Vagina (tissue), 2 donors: ENCODE measurements at regions not wholly inside any gene's neighbourhood (a gene's known extent, or its start where the extent isn't known, plus 50 kb on each side); places are given as distances from the start of the nearest gene placed in this dataset.

Experiments used
- DNase-seq, 2 donors: peaks; one replicate each; pipeline ENCODE4 v3.0.0-alpha.2; 2017; ENCODE audit errors: extremely low spot score in 2 of 2
- H3K27ac ChIP-seq: fragments of 200-600 bp; sonication (generic); one replicate; pipeline ENCODE4 v1.5.1; 2019
- H3K27me3 ChIP-seq: fragments of 200-600 bp; sonication (generic); one replicate; pipeline ENCODE4 v1.5.1; 2019
- H3K36me3 ChIP-seq, 2 donors: fragments of 200-600 bp; sonication (generic); one replicate each; pipeline ENCODE4 v1.5.1; 2017 to 2019
- H3K4me1 ChIP-seq: fragments of 200-600 bp; sonication (generic); one replicate; pipeline ENCODE4 v1.5.1; 2019
- H3K4me3 ChIP-seq, 2 donors: fragments of 200-600 bp; sonication (generic); 1 replicate in 1 of 2; 2 replicates in 1 of 2; pipeline ENCODE4 v1.5.1; 2016 to 2019
- H3K9me3 ChIP-seq: fragments of 200-600 bp; sonication (generic); one replicate; pipeline ENCODE4 v1.5.1; 2019
- CTCF ChIP-seq, 3 experiments: fragments of 450-650 bp in 2 of 3; fragments of 200-600 bp in 1 of 3; sonication (generic) in 1 of 3; IDR thresholded peaks; one replicate each; pipeline ENCODE4 v1.5.1; 2017 to 2019; ENCODE audit warnings: antibody characterized with exemption in 3 of 3, mild to moderate bottlenecking in 2 of 3, moderate library complexity in 2 of 3
- POLR2A ChIP-seq, 2 donors: fragments of 450-650 bp; IDR thresholded peaks; one replicate each; pipeline ENCODE4 v1.6.1; 2017; ENCODE audit warnings: antibody characterized with exemption in 2 of 2, mild to moderate bottlenecking in 2 of 2, moderate library complexity in 2 of 2
- POLR2AphosphoS5 ChIP-seq, 2 donors: sonication (generic); formaldehyde crosslinking; IDR thresholded peaks; one replicate each; pipeline ENCODE4 v1.9.0; 2017; ENCODE audit warnings: antibody characterized with exemption in 2 of 2, mild to moderate bottlenecking in 2 of 2, low read depth in 1 of 2; ENCODE audit not compliant: insufficient read depth in 1 of 2
- intact Hi-C: fragments of 100-400 bp; cut with DNase I; formaldehyde crosslinking; loops from one replicate; pipeline ENCODE4 v1.15.1; 2023

DNA sequence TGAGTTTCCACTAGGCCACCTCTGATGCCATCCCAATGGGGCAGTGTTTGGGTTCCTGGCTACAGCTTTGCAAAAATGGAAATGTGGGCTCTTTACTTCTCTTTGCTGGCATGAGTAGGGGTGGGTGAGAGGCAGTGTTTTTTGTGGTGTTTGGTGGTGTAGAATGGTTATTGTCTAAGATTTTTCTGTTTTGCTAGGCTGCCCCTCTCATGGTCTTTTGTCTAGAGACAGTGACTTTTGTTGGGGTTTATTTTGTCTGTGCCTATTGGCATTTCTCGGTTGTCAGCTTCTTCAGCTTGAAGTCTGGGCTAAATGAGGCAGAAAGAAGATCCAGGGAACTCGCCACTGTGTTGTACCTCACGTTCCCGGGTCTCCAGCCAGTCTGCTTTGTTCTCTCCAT is 112.1 kb downstream of the CENPF start:
- intact Hi-C loops = no loop called here
- no peaks in the 10 kb centered on the region for H3K27me3 ChIP-seq
- DNase-seq = no peak

DNA sequence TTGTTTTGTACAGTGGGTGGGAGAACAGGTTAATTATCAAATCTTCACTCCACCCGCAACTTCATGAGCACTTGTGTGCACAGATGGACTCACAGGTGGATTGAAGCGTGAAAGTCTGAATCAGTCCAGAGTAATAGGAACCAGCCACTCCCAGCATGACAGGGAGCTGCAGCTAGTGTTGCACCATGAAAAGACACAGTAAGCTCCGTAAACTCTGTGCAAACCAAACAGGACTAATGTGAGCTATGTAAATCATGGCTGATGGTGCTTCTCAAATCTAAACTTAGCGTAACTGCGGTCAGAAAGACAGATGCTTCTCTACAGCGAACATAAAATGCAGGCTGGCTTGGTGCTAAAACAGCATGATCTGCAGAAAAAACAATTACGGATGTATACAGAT is 114.4 kb downstream of the CENPF start:
- no peaks in the 10 kb centered on the region for H3K36me3 ChIP-seq
- TF ChIP-seq CTCF (IDR thresholded peaks at IDR 0.05) = no peak
- TF ChIP-seq POLR2AphosphoS5 (IDR thresholded peaks at IDR 0.05; ENCODE audit: insufficient read depth in 1 of 2, low read depth in 1 of 2) = no peak
- TF ChIP-seq POLR2A (IDR thresholded peaks at IDR 0.05) = no peak
- H3K9me3 ChIP-seq = no peaks in the 10 kb centered on the region
- H3K4me3 ChIP-seq = no peak overlapping the region
- no peak overlapping the region for H3K27ac ChIP-seq
- no peaks in the 10 kb centered on the region for H3K4me1 ChIP-seq
- H3K27me3 ChIP-seq = no peaks in the 10 kb centered on the region
- intact Hi-C loops = no loop called here
- no peak for DNase-seq

More for the DNA sequence above, 112.1 kb downstream of the CENPF start:
- Histone ChIP-seq H3K9me3 (no peaks in the 10 kb centered on the region), H3K4me1 (no peaks in the 10 kb centered on the region), H3K36me3 (no peaks in the 10 kb centered on the region), H3K27ac (no peak overlapping the region), H3K4me3 (no peak overlapping the region)
- TF ChIP-seq POLR2A (IDR thresholded peaks at IDR 0.05) (no peak), CTCF (IDR thresholded peaks at IDR 0.05) (no peak), POLR2AphosphoS5 (IDR thresholded peaks at IDR 0.05; ENCODE audit: insufficient read depth in 1 of 2, low read depth in 1 of 2) (no peak)

DNA sequence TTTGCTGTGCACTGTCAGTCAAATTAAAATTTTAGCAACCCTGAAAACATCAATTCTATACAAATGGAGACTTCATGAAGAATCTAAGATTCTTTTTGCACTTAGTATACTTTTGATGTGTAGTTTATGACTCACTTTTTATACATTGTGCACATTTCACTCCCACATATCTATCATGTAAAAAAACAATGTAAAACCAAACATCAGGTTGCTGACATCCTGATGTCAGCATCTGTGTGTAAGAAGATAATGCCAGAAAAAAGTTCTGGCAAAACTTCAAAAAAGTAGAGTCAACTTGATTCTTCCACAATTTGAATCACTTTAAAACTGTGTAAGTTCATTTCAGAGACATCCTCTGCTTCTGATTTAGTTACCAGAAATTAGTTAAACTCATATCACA is 115.7 kb downstream of the CENPF start:
- TF ChIP-seq CTCF (IDR thresholded peaks at IDR 0.05) (no peak), POLR2A (IDR thresholded peaks at IDR 0.05) (no peak), POLR2AphosphoS5 (IDR thresholded peaks at IDR 0.05; ENCODE audit: insufficient read depth in 1 of 2, low read depth in 1 of 2) (no peak)
- no peaks in the 10 kb centered on the region for H3K27me3 ChIP-seq
- no peaks in the 10 kb centered on the region for H3K9me3 ChIP-seq
- H3K4me1 ChIP-seq = no peaks in the 10 kb centered on the region
- no peak overlapping the region for H3K27ac ChIP-seq
- H3K4me3 ChIP-seq = no peak overlapping the region
- intact Hi-C loops = no loop called here
- no peaks in the 10 kb centered on the region for H3K36me3 ChIP-seq
- DNase-seq = no peak

DNA sequence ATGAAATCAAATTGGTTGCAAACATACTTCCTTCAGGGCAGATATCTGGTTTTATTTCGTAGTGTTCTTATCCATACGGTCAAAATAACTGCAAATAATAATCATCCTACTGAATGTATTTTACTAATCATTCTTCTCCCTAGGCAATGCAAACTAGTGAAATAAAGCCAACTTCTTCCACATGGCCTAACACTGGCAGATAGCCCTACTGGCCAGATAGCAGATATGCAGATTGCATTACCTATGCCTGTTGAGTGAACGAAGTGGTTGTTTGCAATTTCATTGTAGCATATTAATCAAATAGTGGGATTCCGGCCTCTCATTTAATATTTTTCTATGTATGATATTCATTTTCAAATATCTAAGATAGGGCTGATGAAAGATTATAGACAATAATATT is 116.2 kb downstream of the CENPF start:
- Histone ChIP-seq H3K9me3 (no peaks in the 10 kb centered on the region), H3K4me1 (no peaks in the 10 kb centered on the region), H3K27me3 (no peaks in the 10 kb centered on the region), H3K4me3 (no peak overlapping the region), H3K27ac (no peak overlapping the region), H3K36me3 (no peaks in the 10 kb centered on the region)
- intact Hi-C loops = no loop called here
- no peak for DNase-seq
- TF ChIP-seq CTCF (IDR thresholded peaks at IDR 0.05) (no peak), POLR2AphosphoS5 (IDR thresholded peaks at IDR 0.05; ENCODE audit: insufficient read depth in 1 of 2, low read depth in 1 of 2) (no peak), POLR2A (IDR thresholded peaks at IDR 0.05) (no peak)

- H3K27ac ChIP-seq = no peak overlapping the region
- H3K4me1 ChIP-seq = no peaks in the 10 kb centered on the region
- no peak for DNase-seq
- no peak overlapping the region for H3K4me3 ChIP-seq
- no peaks in the 10 kb centered on the region for H3K9me3 ChIP-seq
- intact Hi-C loops = no loop called here
- H3K27me3 ChIP-seq = no peaks in the 10 kb centered on the region
- no peak for TF ChIP-seq CTCF (IDR thresholded peaks at IDR 0.05)
- TF ChIP-seq POLR2AphosphoS5 (IDR thresholded peaks at IDR 0.05; ENCODE audit: insufficient read depth in 1 of 2, low read depth in 1 of 2) = no peak
- no peak for TF ChIP-seq POLR2A (IDR thresholded peaks at IDR 0.05)
- H3K36me3 ChIP-seq = no peaks in the 10 kb centered on the region
Observed at GRCh38 chr1:214720561-214720960, 117.6 kb downstream of the CENPF start.
